ENCODE measurements at regions not wholly inside any gene's neighbourhood (a gene's known extent, or its start where the extent isn't known, plus 50 kb on each side); places are given as distances from the start of the nearest gene placed in this dataset.

GRCh38 chr15:47908950-47909670 is 191.8 kb downstream of the SEMA6D start:
- Histone ChIP-seq H3K4me1 (replicated peaks in 1 of 4; ENCODE audit: control insufficient read depth in 3 of 4, insufficient read depth in 4 of 4, low read length in 3 of 4) (no peaks in the 10 kb centered on the region), H2BK20ac (ENCODE audit: low read length) (no peak overlapping the region), H3K56ac (replicated peaks; ENCODE audit: insufficient read length, low read depth, low read length) (no peak overlapping the region), H4K20me1 (replicated peaks in 1 of 2; ENCODE audit: control insufficient read depth in 1 of 2, insufficient read depth in 2 of 2, low read length in 2 of 2) (no peaks in the 10 kb centered on the region), H3K79me1 (ENCODE audit: low read depth, low read length) (no peaks in the 10 kb centered on the region), H2AFZ (ENCODE audit: low read length) (no peak overlapping the region), H3K27ac (ENCODE audit: low read depth, low read length) (no peak overlapping the region), H2BK12ac (ENCODE audit: low read depth, low read length) (no peak overlapping the region), H3K18ac (ENCODE audit: extremely low read depth, low read length) (no peak overlapping the region), H3K23me2 (ENCODE audit: low read depth, low read length) (no peaks in the 10 kb centered on the region), H3K9ac (replicated peaks in 1 of 4; ENCODE audit: extremely low read depth in 1 of 4, low read depth in 3 of 4, low read length in 3 of 4) (no peak overlapping the region), H3K23ac (ENCODE audit: insufficient read length) (no peak overlapping the region), H3K4ac (replicated peaks; ENCODE audit: insufficient read length, low read depth, low read length) (no peak overlapping the region), H3K79me2 (ENCODE audit: control insufficient read depth in 1 of 2, insufficient read depth in 2 of 2, low read length in 2 of 2) (no peaks in the 10 kb centered on the region), H3K14ac (ENCODE audit: insufficient read length) (no peak overlapping the region), H2BK15ac (ENCODE audit: low read length) (no peak overlapping the region), H2AK5ac (ENCODE audit: low read depth, low read length) (no peak overlapping the region), H4K8ac (ENCODE audit: extremely low read depth, insufficient read depth, low read length) (no peak overlapping the region), H4K5ac (ENCODE audit: insufficient read length, low read depth, low read length) (no peak overlapping the region), H2BK120ac (replicated peaks; ENCODE audit: low read depth, low read length) (no peak overlapping the region), H3K4me2 (ENCODE audit: insufficient read depth in 1 of 2, low read depth in 2 of 2, low read length in 2 of 2) (no peak overlapping the region), H3K9me3 (ENCODE audit: insufficient read depth in 2 of 2, low read depth in 1 of 2, low read length in 1 of 2) (no peaks in the 10 kb centered on the region), H3K36me3 (ENCODE audit: control insufficient read depth in 2 of 4, insufficient read depth in 4 of 4, low read length in 3 of 4) (no peaks in the 10 kb centered on the region), H4K91ac (replicated peaks; ENCODE audit: insufficient read length, low read length) (no peak overlapping the region), H2BK5ac (ENCODE audit: low read depth, low read length) (no peak overlapping the region), H3K4me3 (ENCODE audit: extremely low read depth in 1 of 4, insufficient read depth in 2 of 4, low read depth in 3 of 4, low read length in 4 of 4) (no peak overlapping the region), H3K27me3 (replicated peaks in 1 of 4; ENCODE audit: control insufficient read depth in 3 of 4, extremely low read depth in 1 of 4, insufficient read depth in 3 of 4, low read length in 3 of 4) (no peaks in the 10 kb centered on the region)
- POLR2A ChIA-PET (ENCODE audit: partially characterized antibody): no interaction called here
- 95% methylated on average over 4 of the region's 4 CpGs; no CpG with 5 or more reads in 1 of the 2 experiments for WGBS, 2 experiments (ENCODE audit: extremely low coverage in 1 of 2, insufficient coverage in 1 of 2, insufficient read length in 1 of 2, insufficient replicate concordance in 2 of 2, low coverage in 1 of 2, low lambda C conversion rate in 2 of 2, missing lambda C conversion rate in 1 of 2)
- DNase-seq (ENCODE audit: low read depth in 1 of 2, low spot score in 2 of 2): no peak
- FAIRE-seq: no peak
- CTCF ChIA-PET (ENCODE audit: partially characterized antibody): interaction anchor here (0.8 to 1.8 kb wide), 2 partner anchors 79 to 204 kb away, joined by 3 to 8 read pairs; no protein-coding TSS in a partner anchor
- TF ChIP-seq CREB1 (IDR thresholded peaks at IDR 0.05) (no peak), KDM1A (IDR thresholded peaks at IDR 0.05; ENCODE audit: borderline replicate concordance, low read length) (no peak)
